Inflammatory macrophage treated with lipopolysaccharide for 1 hour (primary cell): ENCODE measurements at regions not wholly inside any gene's neighbourhood (a gene's known extent, or its start where the extent isn't known, plus 50 kb on each side); places are given as distances from the start of the nearest gene placed in this dataset.

Experiments used
- DNase-seq, 2 donors: peaks; one replicate each; pipeline ENCODE4 v3.0.0-alpha.2; 2020 to 2022

GRCh38 chr10:6674291-6674690 lies 94.2 kb upstream of the PRKCQ start:
- peak; percentile 21 to 27 for DNase-seq

- DNase-seq: no peak
These were observed 91.9 kb upstream of the PRKCQ start for GRCh38 chr10:6671976-6672375.

- peak; percentile 10 to 60 for DNase-seq
These were observed 89.3 kb upstream of the PRKCQ start for GRCh38 chr10:6669269-6669859.

- peak; percentile 5 to 65 for DNase-seq
These were observed 87.7 kb upstream of the PRKCQ start for GRCh38 chr10:6667679-6668270.

- no peak for DNase-seq
These were observed 87.1 kb upstream of the PRKCQ start for GRCh38 chr10:6667150-6667549.

GRCh38 chr10:6665847-6666246 lies 85.8 kb upstream of the PRKCQ start:
- no peak for DNase-seq

- DNase-seq: no peak
These were observed 80.4 kb upstream of the PRKCQ start for GRCh38 chr10:6660460-6660859.

- no peak for DNase-seq
These were observed 79.4 kb upstream of the PRKCQ start for GRCh38 chr10:6659451-6659850.

- no peak for DNase-seq
These were observed 77.6 kb upstream of the PRKCQ start for GRCh38 chr10:6657669-6658068.

GRCh38 chr10:6657196-6657595 lies 77.1 kb upstream of the PRKCQ start:
- peak in 1 of 2 donors; percentile 11 for DNase-seq

GRCh38 chr10:6654571-6654970 lies 74.5 kb upstream of the PRKCQ start:
- DNase-seq: peak; percentile 17 to 55

- DNase-seq: no peak
These were observed 70.5 kb upstream of the PRKCQ start for GRCh38 chr10:6650586-6650985.

GRCh38 chr10:6649903-6650302 lies 69.8 kb upstream of the PRKCQ start:
- no peak for DNase-seq

GRCh38 chr10:6648894-6649720 lies 69.0 kb upstream of the PRKCQ start:
- DNase-seq: no peak

GRCh38 chr10:6647811-6648526 lies 67.9 kb upstream of the PRKCQ start:
- DNase-seq: peak; percentile 6 to 61

GRCh38 chr10:6643962-6644361 lies 63.9 kb upstream of the PRKCQ start:
- DNase-seq: no peak

GRCh38 chr10:6642876-6643275 lies 62.8 kb upstream of the PRKCQ start:
- DNase-seq: no peak

- DNase-seq: no peak
These were observed 60.5 kb upstream of the PRKCQ start for GRCh38 chr10:6640433-6641040.

GRCh38 chr10:6637053-6637452 lies 57.0 kb upstream of the PRKCQ start:
- no peak for DNase-seq

GRCh38 chr10:6635784-6636183 lies 55.7 kb upstream of the PRKCQ start:
- DNase-seq: no peak
